ENCODE measurements at regions not wholly inside any gene's neighbourhood (a gene's known extent, or its start where the extent isn't known, plus 50 kb on each side); places are given as distances from the start of the nearest gene placed in this dataset.
"Not testable (repeated sequence)": the region's sequence is repeated elsewhere in the genome, so short reads cannot be mapped to it uniquely, and the experiment has no call there.

DNA sequence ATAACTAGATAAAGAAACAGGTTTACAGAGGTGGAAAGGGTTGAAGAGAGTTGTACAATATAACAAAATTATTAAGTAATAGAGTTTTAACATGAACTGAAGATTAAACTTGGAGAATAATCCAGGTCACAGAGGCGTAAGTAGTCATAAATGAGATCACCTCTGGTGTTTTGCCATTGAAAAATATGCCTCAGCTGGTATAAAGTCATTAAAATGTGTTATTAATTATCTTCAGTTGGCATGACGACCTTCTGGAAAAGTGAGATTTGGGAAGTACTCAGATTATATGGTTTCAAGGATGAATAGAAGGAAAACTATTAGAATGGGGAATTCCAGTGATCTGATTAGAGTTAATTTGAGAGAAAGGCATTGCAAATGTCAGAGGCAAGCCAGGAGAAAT lies 237.5 kb upstream of the ANXA10 start:
- no peak for DNase-seq

DNA sequence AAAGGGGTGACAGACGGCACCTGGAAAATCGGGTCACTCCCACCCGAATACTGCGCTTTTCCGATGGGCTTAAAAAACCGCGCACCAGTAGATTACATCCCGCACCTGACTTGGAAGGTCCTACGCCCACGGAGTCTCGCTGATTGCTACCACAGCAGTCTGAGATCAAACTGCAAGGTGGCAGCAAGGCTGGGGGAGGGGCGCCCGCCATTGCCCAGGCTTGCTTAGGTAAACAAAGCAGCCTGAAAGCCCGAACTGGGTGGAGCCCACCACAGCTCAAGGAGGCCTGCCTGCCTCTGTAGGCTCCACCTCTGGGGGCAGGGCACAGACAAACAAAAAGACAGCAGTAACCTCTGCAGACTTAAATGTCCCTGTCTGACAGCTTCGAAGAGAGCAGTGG lies 234.2 kb upstream of the ANXA10 start:
- DNase-seq = not testable (repeated sequence)

DNA sequence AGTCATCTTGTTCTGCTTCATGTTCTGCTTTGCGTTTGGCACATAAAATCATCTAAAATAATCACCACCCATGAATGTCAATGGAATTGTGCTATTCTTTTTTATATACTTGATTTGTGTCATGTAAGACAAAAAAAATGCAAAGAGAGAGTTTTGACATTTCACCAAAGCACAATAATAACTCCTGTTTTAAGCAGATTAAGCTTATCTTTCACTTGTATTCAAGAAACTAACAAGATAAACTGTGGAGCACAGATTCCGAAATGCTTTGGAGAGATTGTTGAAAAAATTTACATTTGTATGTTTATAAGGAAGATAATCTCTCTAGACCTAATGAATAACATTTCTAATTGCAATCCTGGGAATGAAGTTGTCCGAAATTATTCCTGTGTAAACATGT lies 225.1 kb upstream of the ANXA10 start:
- no peak for DNase-seq

DNA sequence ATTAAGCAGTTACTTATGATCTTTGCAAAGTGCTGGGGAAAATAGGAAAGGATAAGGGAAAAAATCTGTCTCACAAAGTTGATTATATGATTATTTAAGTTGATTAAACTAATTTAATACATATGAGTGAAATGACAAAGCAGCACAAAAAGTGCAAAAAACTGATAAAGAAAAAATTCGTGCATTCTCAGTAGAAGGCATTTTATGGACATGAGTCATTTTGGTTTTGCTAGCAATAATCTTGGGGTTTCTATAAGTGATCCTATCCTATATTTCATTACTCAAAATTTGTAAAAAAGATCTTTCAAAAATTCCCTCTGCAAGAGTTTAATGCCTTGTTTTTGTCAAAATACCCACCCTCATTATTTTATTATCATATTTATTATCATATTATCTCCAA lies 224.2 kb upstream of the ANXA10 start:
- DNase-seq = no peak

DNA sequence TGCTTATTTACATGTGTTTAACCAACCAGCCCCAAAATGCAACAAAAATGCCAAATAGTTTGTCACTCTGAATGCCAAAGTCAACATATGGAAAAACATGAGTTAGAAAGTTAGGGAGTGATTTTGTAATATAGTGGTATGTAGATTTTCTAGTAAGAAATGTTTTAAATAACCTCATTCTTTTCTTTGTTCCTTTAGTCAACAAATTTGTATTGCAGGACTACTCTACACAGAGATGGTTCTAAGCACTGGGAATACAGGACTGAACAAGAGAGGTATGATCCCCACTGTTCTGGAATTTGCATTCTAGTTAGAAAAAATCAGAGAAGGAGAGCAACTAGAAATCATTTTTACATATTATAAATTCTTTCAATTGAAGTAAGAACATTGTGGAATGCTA lies 218.8 kb upstream of the ANXA10 start:
- DNase-seq = no peak

DNA sequence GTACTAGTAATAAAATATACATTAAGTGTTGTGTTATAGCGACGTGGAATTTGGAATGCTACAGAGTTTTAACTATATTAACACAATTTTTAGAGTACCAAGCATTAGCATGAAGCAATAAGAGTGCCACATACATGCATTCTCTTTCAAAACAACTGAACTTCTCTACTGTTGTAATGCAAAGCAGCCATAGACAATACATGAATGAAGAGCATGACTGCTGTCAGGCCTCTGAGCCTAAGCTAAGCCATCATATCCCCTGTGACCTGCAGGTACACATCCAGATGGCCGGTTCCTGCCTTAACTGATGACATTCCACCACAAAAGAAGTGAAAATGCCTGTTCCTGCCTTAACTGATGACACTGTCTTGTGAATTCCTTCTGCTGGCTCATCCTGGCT lies 216.2 kb upstream of the ANXA10 start:
- DNase-seq = not testable (repeated sequence)

DNA sequence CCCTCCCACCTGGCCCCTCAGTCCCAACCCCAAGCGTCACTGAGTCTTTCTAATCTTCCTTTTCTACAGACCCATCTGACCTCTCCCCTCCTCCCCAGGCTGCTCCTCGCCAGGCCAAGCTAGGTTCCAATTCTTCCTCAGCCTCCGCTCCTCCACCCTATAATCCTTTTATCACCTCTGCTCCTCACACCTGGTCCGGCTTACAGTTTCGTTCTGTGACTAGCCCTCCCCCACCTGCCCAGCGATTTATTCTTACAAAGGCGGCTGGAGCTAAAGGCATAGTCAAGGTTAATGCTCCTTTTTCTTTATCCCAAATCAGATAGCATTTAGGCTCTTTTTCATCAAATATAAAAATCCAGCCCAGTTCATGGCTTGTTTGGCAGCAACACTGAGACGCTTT lies 214.5 kb upstream of the ANXA10 start:
- DNase-seq = not testable (repeated sequence)

DNA sequence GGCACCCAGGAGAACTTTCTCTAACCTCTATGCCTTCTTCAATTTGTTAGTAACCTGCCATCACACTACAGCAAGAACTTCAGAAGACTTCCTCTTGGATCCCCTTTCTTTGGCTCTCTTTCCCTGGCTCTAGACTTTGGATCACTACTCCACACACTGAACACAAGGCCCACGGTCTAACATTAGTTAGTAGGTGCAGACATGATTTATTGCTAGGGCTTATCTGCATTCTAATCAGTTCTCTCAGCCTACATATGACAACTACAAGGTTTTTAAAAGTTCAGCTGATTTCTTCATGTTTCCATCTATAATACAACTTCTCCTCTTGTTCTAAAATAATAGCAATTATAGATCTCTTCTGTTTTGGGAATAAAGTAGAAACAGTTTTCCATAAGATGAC lies 209.1 kb upstream of the ANXA10 start:
- no peak for DNase-seq

DNA sequence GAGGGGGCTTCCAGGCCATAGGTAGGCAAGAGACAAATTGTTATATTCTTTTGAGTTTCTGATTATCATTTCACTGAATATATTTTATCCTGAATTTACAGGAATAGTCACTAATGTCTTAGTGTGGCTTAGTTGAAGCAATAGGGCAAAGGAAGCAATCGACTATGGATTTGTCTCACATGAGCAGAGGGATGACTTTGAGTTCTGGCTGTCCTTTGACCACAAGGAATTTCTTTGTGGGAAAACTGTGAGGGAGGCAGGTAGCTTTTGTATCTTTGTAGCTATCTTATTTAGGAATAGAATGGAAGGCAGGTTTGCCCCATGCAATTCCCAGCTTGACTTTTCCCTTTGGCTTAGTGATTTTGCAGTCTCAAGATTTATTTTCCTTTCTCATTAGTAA lies 207.3 kb upstream of the ANXA10 start:
- DNase-seq = no peak

DNA sequence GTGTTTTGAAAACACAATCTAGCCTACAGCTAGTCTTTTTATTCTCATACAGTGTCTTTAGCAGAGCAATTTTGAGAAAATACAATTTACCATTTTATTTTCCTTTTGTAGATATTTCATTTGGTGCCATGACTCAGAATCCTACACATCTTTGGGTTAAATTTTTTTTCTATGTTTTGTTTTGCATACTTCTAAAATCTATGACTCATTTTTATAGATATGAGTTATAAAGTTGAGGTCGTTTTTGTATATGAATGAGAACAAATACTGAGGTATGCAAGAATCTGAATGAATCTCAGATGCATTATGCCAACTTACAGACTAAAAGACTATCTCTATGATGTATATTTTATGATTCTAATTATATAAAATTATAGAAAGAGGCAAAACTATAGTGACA lies 206.5 kb upstream of the ANXA10 start:
- no peak for DNase-seq

DNA sequence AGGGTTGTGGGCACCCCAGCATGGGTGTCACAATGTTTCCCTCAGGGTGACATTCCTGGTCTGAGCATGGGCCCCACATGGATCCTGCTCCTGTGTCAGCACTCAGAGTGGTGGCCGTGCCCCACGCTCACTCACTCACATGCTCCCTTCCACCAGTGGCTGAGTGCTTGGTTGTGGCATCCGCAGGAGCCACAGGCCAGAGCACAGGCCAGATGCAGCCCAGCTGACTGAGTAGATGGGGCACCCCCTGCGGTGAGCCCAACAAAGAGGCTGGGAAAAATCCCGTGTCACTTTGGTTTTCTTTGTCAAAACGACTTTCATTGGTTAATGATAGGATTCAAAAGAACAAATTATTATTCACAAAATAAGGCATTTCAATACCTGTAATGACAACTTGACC lies 204.6 kb upstream of the ANXA10 start:
- DNase-seq = no peak

DNA sequence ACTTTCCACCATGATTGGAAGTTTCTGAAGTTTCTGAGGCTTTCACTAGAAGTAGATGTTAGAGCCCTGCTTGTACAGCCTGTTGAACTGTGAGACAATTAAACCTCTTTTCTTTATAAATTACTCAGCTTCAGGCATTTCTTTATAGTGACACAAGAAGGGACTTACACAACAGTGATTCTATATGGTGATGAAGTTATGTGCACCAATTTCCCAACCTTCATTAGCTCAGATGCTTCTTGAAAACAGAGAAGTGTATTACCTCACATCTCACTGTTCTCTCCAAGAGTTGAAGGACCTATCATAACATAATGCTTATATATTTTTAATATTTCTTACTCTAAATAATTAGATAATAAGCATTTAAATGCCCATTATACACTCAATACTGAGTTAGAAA lies 202.1 kb upstream of the ANXA10 start:
- DNase-seq = no peak

DNA sequence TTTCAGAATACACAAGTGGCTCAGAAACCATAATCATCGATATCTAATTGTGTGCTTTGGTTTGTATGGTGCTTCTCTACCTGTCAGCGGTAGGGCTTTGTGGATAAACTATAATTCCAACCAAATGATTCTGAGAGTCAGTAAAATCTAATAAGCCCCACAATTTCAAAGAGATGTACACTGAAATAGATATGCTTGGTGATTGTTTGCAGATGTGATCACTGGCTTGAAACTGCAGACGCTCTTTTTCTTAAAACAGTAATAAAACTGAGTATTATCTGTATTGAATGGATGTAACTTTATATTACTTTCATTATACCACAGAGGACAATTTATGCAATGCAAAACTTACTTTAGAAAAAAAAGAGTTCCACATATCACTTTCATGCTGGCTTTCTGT lies 198.8 kb upstream of the ANXA10 start:
- no peak for DNase-seq

DNA sequence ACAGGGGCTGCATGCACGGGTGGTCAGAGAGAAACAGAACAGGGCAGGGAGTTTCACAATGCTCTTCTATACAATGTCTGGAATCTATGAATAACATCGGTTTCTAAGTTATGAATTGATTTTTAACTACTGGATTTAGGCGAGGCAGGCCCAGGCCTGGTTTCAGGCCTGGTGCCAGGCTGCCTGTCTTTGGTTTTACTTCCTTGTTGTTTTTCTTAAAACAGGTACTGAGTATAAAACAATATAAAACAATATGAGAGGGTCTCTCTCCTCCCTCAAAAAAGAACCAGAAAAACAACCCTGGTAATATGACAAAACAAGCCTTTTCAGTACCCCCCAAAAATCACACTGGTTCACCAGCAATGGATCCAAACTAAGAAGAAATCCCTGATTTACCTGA lies 196.1 kb upstream of the ANXA10 start:
- not testable (repeated sequence) for DNase-seq

DNA sequence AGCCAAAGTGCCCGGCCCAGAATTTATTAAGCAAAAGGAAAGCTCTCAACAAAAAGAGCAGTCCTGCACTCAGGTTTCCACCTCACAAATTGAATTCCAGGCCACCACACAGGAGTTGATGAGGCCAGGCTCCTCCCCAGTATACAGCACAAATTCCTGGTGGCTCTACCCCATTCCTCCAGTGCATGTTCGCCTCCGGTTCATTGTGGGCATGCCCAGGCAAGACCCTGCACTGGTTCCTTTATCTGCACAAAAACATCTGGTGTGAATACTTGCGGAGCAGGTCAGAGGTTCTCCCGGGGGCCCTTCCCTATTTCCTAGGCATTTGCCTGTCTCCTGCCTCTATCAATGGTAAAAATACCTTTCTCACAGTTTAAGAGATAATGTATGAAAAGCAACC lies 195.2 kb upstream of the ANXA10 start:
- no peak for DNase-seq

DNA sequence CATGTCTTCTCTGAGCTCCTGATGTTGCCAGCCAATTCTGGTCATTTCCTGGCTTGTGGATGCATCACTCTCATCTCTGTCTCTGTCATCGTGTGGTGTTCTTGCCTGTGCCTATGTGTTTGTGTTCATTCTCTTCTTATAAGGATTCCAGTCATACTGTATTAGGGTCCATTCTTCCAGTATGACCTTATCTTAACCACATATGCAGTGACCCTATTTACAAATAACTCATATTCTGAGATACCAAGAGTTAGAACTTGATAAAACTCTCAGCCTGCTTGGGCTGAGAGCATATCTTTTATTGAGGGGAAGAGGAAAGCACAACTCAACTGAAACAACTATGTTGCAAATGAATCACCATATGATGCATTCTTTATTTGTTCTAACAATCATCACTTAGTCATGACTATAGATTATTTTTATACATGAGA lies 189.0 kb upstream of the ANXA10 start:
- DNase-seq = no peak

DNA sequence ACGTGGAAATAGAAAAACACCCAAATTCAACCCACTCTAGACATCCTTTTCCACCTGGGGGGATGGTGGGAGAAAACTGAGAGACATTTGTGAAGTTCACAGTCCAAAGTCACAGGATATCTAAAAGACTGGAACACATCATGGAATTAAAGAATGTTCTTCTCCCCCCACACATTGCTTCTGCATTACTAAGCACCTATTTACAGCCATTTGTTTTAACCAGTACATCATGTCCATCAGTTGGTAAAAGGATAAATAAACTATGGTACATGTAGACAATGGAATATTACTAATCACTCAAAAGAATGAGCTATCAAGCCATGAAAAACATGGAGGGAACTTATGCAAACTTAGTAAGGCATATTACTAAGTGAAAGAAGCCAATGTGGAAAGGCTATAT lies 185.5 kb upstream of the ANXA10 start:
- no peak for DNase-seq

DNA sequence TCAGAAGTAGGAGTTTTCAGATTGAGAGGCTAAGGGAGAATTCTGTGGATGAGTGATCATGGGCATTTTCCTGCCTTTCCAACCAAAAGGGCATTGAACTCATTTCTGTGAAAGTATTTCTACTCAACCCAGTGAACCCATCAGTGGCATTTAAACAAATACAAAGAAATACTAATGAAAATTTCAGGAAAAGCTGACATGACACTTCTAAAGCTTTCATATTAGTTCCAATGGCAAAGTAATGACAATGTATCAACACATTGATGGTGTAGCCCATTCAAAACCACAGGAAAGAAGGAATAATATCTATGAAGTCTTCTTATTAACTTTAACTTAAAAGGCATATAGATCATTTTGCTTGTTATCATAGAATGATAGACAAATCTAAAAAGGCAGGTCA lies 183.5 kb upstream of the ANXA10 start:
- DNase-seq = no peak

DNA sequence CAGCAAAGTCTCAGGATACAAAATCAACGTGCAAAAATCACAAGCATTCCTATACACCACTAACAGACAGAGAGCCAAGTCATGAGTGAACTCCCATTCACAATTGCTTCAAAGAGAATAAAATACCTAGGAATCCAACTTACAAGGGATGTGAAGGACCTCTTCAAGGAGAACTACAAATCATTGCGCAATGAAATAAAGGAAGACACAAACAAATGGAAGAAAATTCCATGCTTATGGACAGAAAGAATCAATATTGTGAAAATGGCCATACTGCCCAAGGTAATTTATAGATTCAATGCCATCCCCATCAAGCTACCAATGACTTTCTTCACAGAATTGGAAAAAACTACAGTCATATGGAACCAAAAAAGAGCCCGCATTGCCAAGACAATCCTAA lies 179.8 kb upstream of the ANXA10 start:
- not testable (repeated sequence) for DNase-seq

DNA sequence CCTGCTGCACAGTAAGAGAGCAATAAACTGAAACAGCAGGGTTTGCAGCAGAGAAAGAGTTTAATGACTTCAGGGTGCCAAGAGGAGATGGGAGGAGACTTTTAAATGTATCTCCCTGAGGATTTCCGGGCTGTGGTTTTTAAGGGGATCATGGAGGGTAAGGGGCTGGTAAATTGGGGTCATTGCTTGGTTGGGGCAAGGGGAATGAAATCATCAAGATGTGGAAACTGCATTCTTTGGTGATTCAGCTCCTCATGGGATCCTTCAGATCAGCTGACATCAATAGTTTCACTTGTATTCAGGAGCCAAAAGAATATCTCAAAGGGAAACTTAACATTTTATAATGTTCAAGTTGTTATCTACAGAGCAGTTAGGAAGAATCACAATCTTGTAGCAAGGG lies 174.3 kb upstream of the ANXA10 start:
- no peak for DNase-seq

DNA sequence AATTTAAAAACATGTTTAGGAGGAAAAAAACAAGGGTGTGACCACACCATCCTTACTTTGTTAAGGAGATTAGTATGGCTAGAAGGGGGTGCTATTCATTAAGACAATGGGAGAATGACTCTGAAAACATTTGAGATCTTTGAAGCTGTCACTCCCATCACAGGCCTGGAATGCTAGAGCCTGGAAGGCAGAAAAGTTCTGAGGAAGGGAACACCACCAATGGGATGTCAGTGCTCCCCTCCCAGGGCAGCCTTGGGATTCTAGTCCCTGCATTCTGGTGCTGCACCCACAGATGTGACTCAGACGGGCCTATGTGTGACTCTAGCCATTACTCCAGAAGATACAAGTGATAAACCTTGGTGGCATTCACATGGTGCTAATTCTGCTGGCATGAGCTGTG lies 162.2 kb upstream of the ANXA10 start:
- no peak for DNase-seq

DNA sequence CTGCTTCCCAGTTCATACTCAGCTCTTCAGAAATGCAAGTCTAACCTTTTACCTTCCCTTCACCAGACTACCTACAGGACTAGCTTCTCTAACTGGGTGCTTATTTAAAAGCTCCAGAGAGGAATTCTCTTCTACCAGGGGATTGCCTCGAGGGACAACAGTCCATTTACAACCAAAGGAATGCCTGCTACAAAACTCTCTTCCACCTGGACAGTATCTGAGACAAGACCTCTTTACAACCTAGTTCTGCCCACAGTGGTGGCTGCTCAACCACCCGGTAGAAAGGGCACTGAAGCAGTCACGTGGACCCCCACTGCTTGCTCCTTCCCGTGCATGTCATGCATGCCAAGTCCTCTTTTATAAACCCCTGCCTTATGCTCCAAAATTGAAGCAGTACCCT lies 158.1 kb upstream of the ANXA10 start:
- DNase-seq = no peak

DNA sequence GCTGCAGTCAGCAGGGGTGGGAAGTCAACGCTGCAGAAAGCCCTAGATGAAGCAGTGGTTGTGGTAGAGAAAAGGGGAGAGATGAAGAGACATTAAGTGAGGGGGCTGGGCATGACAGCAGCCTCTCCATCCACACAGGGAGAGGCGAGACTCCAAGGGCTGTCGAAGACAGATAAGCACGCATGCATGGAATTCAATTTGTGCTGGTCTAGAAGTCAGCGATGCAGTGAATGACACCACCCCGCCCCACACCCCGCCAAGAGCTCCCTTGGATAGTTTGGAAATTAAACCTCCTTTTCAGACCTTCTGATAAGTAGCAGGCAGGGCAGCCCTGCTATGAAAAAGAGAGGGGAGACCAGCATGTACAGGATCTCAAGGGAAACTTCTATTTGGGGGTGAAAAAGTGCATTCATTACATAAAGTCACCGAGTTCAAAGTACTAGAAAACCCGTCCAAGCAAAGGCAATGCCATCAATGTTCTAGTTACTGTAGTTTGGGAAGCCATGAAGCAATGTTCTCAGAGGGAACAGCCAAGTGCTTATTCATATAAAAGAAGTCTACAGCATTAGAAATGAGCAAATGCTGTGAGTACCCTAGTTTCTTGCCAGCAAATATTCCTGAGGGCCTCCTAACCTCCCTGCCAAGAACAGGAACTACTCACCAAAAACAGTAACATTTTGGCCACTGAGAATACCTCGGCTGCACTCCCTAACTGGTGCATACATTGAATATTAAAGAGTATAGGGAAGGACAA lies 152.3 kb upstream of the ANXA10 start:
- DNase-seq = no peak

DNA sequence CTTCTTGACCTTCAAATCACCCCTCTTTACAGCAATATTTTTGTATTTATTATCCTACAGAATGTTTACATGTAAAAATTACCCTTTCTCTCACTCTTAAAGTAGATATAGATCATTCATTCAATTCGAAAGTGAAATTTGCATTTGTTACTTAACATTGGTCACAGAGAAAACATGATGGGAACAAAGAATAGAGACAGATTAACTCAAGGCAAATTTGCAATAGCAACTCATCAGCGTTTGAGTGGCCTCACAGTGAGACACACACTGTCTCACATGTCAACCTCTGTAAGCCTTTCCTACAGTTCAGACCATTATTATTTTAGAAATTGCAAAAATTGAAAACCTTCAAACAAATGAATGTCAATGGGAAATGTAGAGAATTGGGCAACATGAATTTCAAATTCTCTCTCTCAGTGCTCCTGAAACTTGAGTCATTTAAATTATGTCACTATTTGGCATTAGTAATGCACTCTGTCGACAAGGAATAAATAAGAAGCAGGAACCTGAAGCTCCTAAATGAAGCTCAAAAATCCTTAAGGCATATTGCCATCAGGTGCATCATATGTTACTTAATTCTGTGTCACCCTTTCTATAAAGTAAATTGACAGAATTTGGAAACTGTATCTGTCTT lies 148.3 kb upstream of the ANXA10 start:
- DNase-seq = no peak

DNA sequence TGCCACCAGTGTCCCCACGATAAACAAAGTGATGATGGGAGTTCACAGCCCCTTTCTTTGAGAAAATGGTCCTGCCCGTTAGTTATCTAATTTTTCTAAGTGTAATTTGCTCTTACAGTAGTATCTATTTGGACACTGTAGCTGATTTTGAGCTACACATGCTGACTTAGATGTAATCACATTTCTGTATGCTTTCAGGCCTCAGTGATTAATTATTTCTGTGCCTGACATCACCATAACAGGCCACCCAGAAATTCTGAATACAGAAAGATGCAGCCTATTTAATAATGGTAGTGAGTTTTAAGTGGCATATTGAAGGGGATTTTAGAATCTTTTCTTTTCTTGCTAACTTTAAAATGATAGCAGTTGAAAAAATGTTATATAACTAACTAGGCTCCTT lies 147.6 kb upstream of the ANXA10 start:
- no peak for DNase-seq

All from CD4-positive, alpha-beta T cell treated with Interferon alpha-2 for 1 hour (primary cell).